ENCODE measurements at regions not wholly inside any gene's neighbourhood (a gene's known extent, or its start where the extent isn't known, plus 50 kb on each side); places are given as distances from the start of the nearest gene placed in this dataset.

DNA sequence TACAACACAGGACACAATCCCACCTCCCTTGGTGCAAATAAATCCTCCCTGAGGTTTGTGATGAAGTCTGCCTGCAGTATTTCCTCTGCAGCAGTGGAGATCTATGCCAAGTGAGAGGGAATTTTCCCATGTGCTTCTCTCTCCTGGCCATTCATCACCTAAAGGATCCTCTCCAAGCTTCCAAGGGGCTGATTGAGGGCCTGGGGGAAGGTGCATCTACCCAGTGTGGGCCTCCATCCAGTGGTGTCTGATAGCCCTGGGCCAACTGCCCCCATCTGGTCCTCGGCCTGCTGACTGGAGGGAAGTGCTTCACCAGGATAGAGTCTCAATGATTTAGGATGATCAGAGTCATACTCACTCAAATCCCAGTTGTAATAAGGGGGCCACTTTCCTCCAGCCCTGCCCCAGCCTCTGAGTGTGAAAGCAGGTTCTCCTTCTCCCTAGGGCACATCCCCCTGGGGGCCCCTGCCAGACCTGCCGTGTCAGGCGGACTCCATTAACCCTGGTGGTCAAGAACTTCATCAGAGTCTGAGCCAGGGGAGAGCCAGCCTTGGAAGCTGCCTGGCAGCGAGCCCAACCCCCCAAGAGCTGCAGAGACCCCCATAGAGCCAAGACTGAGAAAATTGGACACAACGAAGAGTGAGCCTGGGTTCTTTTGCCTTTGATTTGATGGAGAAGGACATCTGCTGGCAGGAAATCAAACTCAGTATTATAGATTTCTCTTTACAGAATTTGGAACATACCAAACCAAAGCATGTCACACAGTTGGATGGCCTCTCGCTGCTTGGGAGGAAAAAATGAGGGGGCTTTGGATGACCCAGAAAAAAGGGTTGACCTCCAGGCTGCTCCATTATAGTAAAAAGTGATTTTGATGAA, 509.6 kb downstream of the CMPK2 start:
- TF ChIP-seq ZFX (IDR thresholded peaks at IDR 0.05): no peak
- TF ChIP-seq, protein P1, sequence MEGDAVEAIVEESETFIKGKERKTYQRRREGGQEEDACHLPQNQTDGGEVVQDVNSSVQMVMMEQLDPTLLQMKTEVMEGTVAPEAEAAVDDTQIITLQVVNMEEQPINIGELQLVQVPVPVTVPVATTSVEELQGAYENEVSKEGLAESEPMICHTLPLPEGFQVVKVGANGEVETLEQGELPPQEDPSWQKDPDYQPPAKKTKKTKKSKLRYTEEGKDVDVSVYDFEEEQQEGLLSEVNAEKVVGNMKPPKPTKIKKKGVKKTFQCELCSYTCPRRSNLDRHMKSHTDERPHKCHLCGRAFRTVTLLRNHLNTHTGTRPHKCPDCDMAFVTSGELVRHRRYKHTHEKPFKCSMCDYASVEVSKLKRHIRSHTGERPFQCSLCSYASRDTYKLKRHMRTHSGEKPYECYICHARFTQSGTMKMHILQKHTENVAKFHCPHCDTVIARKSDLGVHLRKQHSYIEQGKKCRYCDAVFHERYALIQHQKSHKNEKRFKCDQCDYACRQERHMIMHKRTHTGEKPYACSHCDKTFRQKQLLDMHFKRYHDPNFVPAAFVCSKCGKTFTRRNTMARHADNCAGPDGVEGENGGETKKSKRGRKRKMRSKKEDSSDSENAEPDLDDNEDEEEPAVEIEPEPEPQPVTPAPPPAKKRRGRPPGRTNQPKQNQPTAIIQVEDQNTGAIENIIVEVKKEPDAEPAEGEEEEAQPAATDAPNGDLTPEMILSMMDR (conservative IDR thresholded peaks at IDR 0.05): no peak
